ENCODE measurements at regions not wholly inside any gene's neighbourhood (a gene's known extent, or its start where the extent isn't known, plus 50 kb on each side); places are given as distances from the start of the nearest gene placed in this dataset.

DNA sequence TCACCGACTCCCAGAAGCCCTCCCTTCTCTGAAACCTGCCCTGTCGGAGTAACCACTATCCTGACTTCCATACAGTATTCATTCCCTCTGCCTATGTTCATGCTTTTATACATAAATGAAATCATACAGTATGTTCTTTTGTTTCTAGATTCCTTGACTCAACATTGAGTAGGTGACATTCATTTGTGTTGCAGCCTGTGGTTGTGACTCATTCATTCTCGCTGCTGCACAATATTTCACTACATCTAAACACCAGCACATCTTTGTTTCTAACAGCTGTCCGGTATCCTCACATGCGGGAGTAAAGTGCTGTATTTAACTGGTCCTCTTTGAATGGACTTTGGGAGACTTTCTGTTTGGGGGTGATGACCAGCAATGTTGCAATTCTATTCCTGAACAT, 135.0 kb upstream of the FOXF1 start:
- no peak for TF ChIP-seq CTCF (optimal IDR thresholded peaks at IDR 0.05 in 1 of 3, IDR thresholded peaks at IDR 0.05 in 1 of 3, conservative IDR thresholded peaks at IDR 0.05 in 1 of 3; ENCODE audit: extremely low read depth in 1 of 3, insufficient read depth in 2 of 3, low read length in 3 of 3)
- no peak for TF ChIP-seq EZH2 (IDR thresholded peaks at IDR 0.05; ENCODE audit: low read length)

Measured in keratinocyte (primary cell).